Breast epithelium (tissue), 3 donors: ENCODE measurements at regions not wholly inside any gene's neighbourhood (a gene's known extent, or its start where the extent isn't known, plus 50 kb on each side); places are given as distances from the start of the nearest gene placed in this dataset.

ENCODE experiments used
- POLR2A ChIP-seq: fragments of 450-650 bp; IDR thresholded peaks from one replicate; pipeline ENCODE4 v1.6.1; 2016; ENCODE audit warnings: antibody characterized with exemption, mild to moderate bottlenecking, moderate library complexity
- POLR2AphosphoS5 ChIP-seq, 3 donors: sonication (generic); formaldehyde crosslinking; IDR thresholded peaks; one replicate each; pipeline ENCODE4 v1.6.1; 2017; ENCODE audit warnings: antibody characterized with exemption in 3 of 3
- TF ChIP-seq, protein P1 (sequence below), 3 donors: fragments of 450-650 bp; IDR thresholded peaks; one replicate each; pipeline ENCODE4 v1.5.1; 2016 to 2017; ENCODE audit warnings: antibody characterized with exemption in 3 of 3, mild to moderate bottlenecking in 3 of 3, moderate library complexity in 3 of 3

DNA sequence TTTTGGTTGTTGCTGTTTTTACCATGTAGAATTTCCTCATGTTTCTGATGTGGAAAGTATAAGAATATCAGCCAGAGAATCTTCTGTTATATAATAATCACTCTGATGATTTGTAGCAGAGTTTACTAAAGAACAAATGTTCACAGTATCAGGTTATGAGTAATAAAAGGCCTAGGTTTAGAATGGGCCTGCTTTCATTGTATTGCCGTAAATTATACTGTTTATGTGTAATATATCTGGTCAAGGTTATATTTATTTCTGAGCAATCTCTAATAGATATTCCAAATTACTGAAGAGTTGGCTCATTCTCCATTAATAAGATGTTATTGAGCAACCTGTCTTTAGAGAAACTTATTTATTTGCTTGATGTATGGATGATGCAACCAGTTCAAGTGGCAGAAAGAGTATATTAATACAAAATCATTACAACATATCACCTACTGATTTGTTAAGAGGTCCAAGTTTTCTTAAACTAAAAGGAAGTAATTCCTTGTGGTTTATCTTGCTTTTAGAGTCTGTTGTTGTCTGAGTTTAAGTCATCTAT is 649.4 kb upstream of the CXADR start:
- TF ChIP-seq, protein P1, sequence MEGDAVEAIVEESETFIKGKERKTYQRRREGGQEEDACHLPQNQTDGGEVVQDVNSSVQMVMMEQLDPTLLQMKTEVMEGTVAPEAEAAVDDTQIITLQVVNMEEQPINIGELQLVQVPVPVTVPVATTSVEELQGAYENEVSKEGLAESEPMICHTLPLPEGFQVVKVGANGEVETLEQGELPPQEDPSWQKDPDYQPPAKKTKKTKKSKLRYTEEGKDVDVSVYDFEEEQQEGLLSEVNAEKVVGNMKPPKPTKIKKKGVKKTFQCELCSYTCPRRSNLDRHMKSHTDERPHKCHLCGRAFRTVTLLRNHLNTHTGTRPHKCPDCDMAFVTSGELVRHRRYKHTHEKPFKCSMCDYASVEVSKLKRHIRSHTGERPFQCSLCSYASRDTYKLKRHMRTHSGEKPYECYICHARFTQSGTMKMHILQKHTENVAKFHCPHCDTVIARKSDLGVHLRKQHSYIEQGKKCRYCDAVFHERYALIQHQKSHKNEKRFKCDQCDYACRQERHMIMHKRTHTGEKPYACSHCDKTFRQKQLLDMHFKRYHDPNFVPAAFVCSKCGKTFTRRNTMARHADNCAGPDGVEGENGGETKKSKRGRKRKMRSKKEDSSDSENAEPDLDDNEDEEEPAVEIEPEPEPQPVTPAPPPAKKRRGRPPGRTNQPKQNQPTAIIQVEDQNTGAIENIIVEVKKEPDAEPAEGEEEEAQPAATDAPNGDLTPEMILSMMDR (IDR thresholded peaks at IDR 0.05), result no peak
- no peak for TF ChIP-seq POLR2A
- no peak for TF ChIP-seq POLR2AphosphoS5 (IDR thresholded peaks at IDR 0.05)
